ENCODE measurements at regions not wholly inside any gene's neighbourhood (a gene's known extent, or its start where the extent isn't known, plus 50 kb on each side); places are given as distances from the start of the nearest gene placed in this dataset.

GRCh38 chr9:87375397-87376073, 122.1 kb upstream of the DAPK1 start:
- no peaks in the 10 kb centered on the region for H3K36me3 ChIP-seq
- 68 to 74% methylated on average over 6 to 7 of the region's 7 CpGs for WGBS, 2 donors
- DNase-seq = no peak

DNA sequence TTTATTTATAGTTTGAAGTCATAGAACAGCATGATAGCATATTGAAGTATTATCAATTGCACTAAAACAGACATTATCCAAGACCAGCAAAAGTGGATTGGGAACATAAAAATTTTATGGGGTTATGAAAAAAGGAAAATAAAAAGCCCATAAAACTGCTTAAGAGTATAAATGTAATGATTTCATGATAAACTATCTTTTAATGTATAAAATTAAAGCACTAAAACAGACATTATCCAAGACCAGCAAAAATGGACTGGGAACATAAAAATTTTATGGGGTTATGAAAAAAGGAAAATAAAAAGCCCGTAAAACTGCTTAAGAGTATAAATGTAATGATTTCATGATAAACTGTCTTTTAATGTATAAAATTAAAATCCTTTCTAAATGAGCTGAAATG, 119.0 kb upstream of the DAPK1 start:
- TF ChIP-seq POLR2A (IDR thresholded peaks at IDR 0.05) = no peak
- no peak for TF ChIP-seq CTCF (IDR thresholded peaks at IDR 0.05)
- Histone ChIP-seq H3K27ac (no peak overlapping the region), H3K27me3 (no peaks in the 10 kb centered on the region), H3K9me3 (no peaks in the 10 kb centered on the region), H3K4me1 (peaks cover 0 to 11% (median 8%) of the 10 kb centered on the region in 3 donors), H3K36me3 (no peaks in the 10 kb centered on the region), H3K4me3 (no peak overlapping the region)
- intact Hi-C loops (cut with DNase I) = no loop called here
- WGBS, 2 donors = 83 to 94% methylated on average over 1 of the region's 1 CpG
- DNase-seq = no peak

More at GRCh38 chr9:87375397-87376073, 122.1 kb upstream of the DAPK1 start:
- no peaks in the 10 kb centered on the region for H3K9me3 ChIP-seq
- no peak overlapping the region for H3K4me3 ChIP-seq
- TF ChIP-seq POLR2A (IDR thresholded peaks at IDR 0.05) = no peak
- no peak overlapping the region for H3K27ac ChIP-seq
- H3K27me3 ChIP-seq = peaks cover 0 to 9% (median 0%) of the 10 kb centered on the region in 4 donors
- intact Hi-C loops (cut with DNase I) = no loop called here
- H3K4me1 ChIP-seq = no peaks in the 10 kb centered on the region

- Histone ChIP-seq H3K4me3 (no peak overlapping the region), H3K4me1 (peaks cover 0 to 11% (median 8%) of the 10 kb centered on the region in 3 donors), H3K36me3 (no peaks in the 10 kb centered on the region), H3K9me3 (no peaks in the 10 kb centered on the region), H3K27ac (no peak overlapping the region), H3K27me3 (no peaks in the 10 kb centered on the region)
- 77 to 79% methylated on average over 6 of the region's 6 CpGs for WGBS, 2 donors
- intact Hi-C loops (cut with DNase I) = no loop called here
- TF ChIP-seq CTCF (IDR thresholded peaks at IDR 0.05) = no peak
- TF ChIP-seq POLR2A (IDR thresholded peaks at IDR 0.05) = no peak
- DNase-seq = no peak
Measured at GRCh38 chr9:87379300-87379699, 118.4 kb upstream of the DAPK1 start.

GRCh38 chr9:87381050-87381711, 116.5 kb upstream of the DAPK1 start:
- no peak overlapping the region for H3K4me3 ChIP-seq
- 74 to 82% methylated on average over 4 of the region's 4 CpGs for WGBS, 2 donors
- DNase-seq = no peak
- no peaks in the 10 kb centered on the region for H3K36me3 ChIP-seq
- no peaks in the 10 kb centered on the region for H3K27me3 ChIP-seq
- TF ChIP-seq POLR2A (IDR thresholded peaks at IDR 0.05) = no peak
- TF ChIP-seq CTCF (IDR thresholded peaks at IDR 0.05) = no peak
- H3K9me3 ChIP-seq = no peaks in the 10 kb centered on the region
- intact Hi-C loops (cut with DNase I) = no loop called here
- H3K27ac ChIP-seq = peak overlapping the region in 1 of 4 donors; percentile 43
- peaks cover 0 to 11% (median 8%) of the 10 kb centered on the region in 3 donors for H3K4me1 ChIP-seq

DNA sequence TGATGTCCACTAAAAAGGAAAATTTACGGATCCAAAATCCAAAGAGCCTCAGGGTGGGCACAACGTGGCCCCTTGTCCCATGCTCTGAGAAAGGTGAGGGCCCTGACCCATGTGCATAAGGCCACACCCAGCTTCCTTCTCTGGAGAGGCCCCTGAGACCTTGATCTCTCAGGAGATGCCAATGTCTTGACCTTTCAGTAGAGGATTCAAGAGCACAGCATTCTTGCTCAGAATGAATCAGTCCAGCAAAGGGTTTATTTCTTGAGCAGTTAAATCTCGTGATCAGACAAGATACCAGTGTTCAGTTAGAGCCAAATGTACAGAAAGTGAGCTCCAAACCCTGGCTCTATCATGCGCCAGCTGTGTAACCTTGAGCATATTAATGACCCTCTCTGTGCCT, 115.9 kb upstream of the DAPK1 start:
- H3K27ac ChIP-seq = peak overlapping the region in 2 of 4 donors; percentile 43 to 60
- H3K9me3 ChIP-seq = no peaks in the 10 kb centered on the region
- H3K4me3 ChIP-seq = no peak overlapping the region
- peaks cover 0 to 11% (median 8%) of the 10 kb centered on the region in 3 donors for H3K4me1 ChIP-seq
- intact Hi-C loops (cut with DNase I) = no loop called here
- no peak for DNase-seq
- no peaks in the 10 kb centered on the region for H3K36me3 ChIP-seq
- 46 to 50% methylated on average over 4 of the region's 4 CpGs for WGBS, 2 donors
- TF ChIP-seq POLR2A (IDR thresholded peaks at IDR 0.05) (no peak), CTCF (IDR thresholded peaks at IDR 0.05) (no peak)
- peaks cover 0 to 4% (median 0%) of the 10 kb centered on the region in 4 donors for H3K27me3 ChIP-seq
